H9 (cell line): ENCODE measurements at regions not wholly inside any gene's neighbourhood (a gene's known extent, or its start where the extent isn't known, plus 50 kb on each side); places are given as distances from the start of the nearest gene placed in this dataset.

ENCODE experiments used
- DNase-seq: peaks from one replicate; pipeline ENCODE4 v3.0.0-alpha.2; 2017
- H2AFZ ChIP-seq: one replicate; pipeline ENCODE4 v1.6.1; 2013; ENCODE audit warnings: mild to moderate bottlenecking, low read length, control low read depth, moderate library complexity
- H2AK5ac ChIP-seq: 2 replicates; pipeline ENCODE4 v1.6.1; 2013; ENCODE audit warnings: low read length, control low read depth, mixed read lengths; ENCODE audit not compliant: insufficient read length
- H2BK120ac ChIP-seq: one replicate; pipeline ENCODE4 v1.6.1; 2013; ENCODE audit warnings: low read depth, mild to moderate bottlenecking, low read length, control low read depth, inconsistent platforms; ENCODE audit not compliant: poor library complexity, severe bottlenecking
- H2BK12ac ChIP-seq: 2 replicates; pipeline ENCODE4 v1.6.1; 2013; ENCODE audit warnings: low read length, control low read depth, mixed read lengths, low read depth; ENCODE audit not compliant: insufficient read length
- H2BK15ac ChIP-seq: 2 replicates; pipeline ENCODE4 v1.6.1; 2013; ENCODE audit warnings: low read depth, low read length, control low read depth
- H2BK20ac ChIP-seq: one replicate; pipeline ENCODE4 v1.6.1; 2013; ENCODE audit warnings: low read depth, mild to moderate bottlenecking, low read length, control low read depth, inconsistent platforms; ENCODE audit not compliant: poor library complexity, severe bottlenecking
- H2BK5ac ChIP-seq: 2 replicates; pipeline ENCODE4 v1.6.1; 2013; ENCODE audit warnings: low read length, control low read depth, mixed read lengths; ENCODE audit not compliant: insufficient read length
- H3K14ac ChIP-seq: 2 replicates; pipeline ENCODE4 v1.6.1; 2013; ENCODE audit warnings: low read length, control low read depth; ENCODE audit not compliant: insufficient read depth
- H3K18ac ChIP-seq: 2 replicates; pipeline ENCODE4 v1.6.1; 2013; ENCODE audit warnings: low read depth, mild to moderate bottlenecking, mixed read lengths, low read length, control low read depth; ENCODE audit not compliant: insufficient read length
- H3K23ac ChIP-seq: 2 replicates; pipeline ENCODE4 v1.6.1; 2013; ENCODE audit warnings: low read length, control low read depth, mixed read lengths, low read depth; ENCODE audit not compliant: insufficient read length
- H3K23me2 ChIP-seq: 2 replicates; pipeline ENCODE4 v1.6.1; 2013; ENCODE audit warnings: low read depth, mild to moderate bottlenecking, mixed read lengths, low read length, control low read depth; ENCODE audit not compliant: insufficient read length, poor library complexity, severe bottlenecking
- H3K27ac ChIP-seq: 2 replicates; pipeline ENCODE4 v1.5.1; 2013; ENCODE audit warnings: low read length, control low read depth, mixed read lengths, low read depth; ENCODE audit not compliant: insufficient read length
- H3K27me3 ChIP-seq: 2 replicates; pipeline ENCODE4 v1.6.1; 2013; ENCODE audit warnings: low read length, control low read depth, inconsistent platforms; ENCODE audit not compliant: insufficient read depth
- H3K4ac ChIP-seq: 2 replicates; pipeline ENCODE4 v1.6.1; 2013; ENCODE audit warnings: low read depth, mild to moderate bottlenecking, control low read depth, inconsistent platforms, low read length, moderate library complexity
- H3K4me1 ChIP-seq: 2 replicates; pipeline ENCODE4 v1.6.1; 2013; ENCODE audit warnings: low read length, control low read depth, inconsistent platforms; ENCODE audit not compliant: insufficient read depth
- H3K4me2 ChIP-seq: 2 replicates; pipeline ENCODE4 v1.6.1; 2013; ENCODE audit warnings: low read length, control low read depth, mixed read lengths; ENCODE audit not compliant: insufficient read length, insufficient read depth
- H3K56ac ChIP-seq: 2 replicates; pipeline ENCODE4 v1.6.1; 2013; ENCODE audit warnings: low read depth, mild to moderate bottlenecking, mixed read lengths, low read length, control low read depth; ENCODE audit not compliant: insufficient read length
- H3K79me1 ChIP-seq: 2 replicates; pipeline ENCODE4 v1.6.1; 2013; ENCODE audit warnings: low read depth, mild to moderate bottlenecking, moderate library complexity, low read length, control low read depth, inconsistent platforms; ENCODE audit not compliant: insufficient read depth, poor library complexity, severe bottlenecking
- H3K79me2 ChIP-seq: 2 replicates; pipeline ENCODE4 v1.6.1; 2013; ENCODE audit warnings: low read length, control low read depth, inconsistent platforms; ENCODE audit not compliant: insufficient read depth
- H3K9ac ChIP-seq: 2 replicates; pipeline ENCODE4 v1.6.1; 2013; ENCODE audit warnings: low read length, control low read depth, mixed read lengths; ENCODE audit not compliant: insufficient read length; ENCODE audit errors: extremely low read depth
- H3K9me3 ChIP-seq: one replicate; pipeline ENCODE4 v1.6.1; 2013; ENCODE audit warnings: low read depth, low read length, inconsistent platforms; ENCODE audit not compliant: control insufficient read depth
- H3T11ph ChIP-seq: one replicate; pipeline ENCODE4 v1.6.1; 2013; ENCODE audit warnings: mild to moderate bottlenecking, low read length, control low read depth, inconsistent platforms
- H4K20me1 ChIP-seq: one replicate; pipeline ENCODE4 v1.6.1; 2013; ENCODE audit not compliant: control insufficient read depth, insufficient read length, insufficient read depth
- H4K5ac ChIP-seq: 2 replicates; pipeline ENCODE4 v1.6.1; 2013; ENCODE audit warnings: low read depth, mild to moderate bottlenecking, mixed read lengths, low read length, control low read depth; ENCODE audit not compliant: insufficient read length
- H4K8ac ChIP-seq: replicated peaks from 2 replicates; pipeline ENCODE4 v1.6.1; 2013; ENCODE audit warnings: low read length, control low read depth, mixed read lengths, low read depth; ENCODE audit not compliant: insufficient read length
- H4K91ac ChIP-seq: 2 replicates; pipeline ENCODE4 v1.6.1; 2013; ENCODE audit warnings: low read depth, mild to moderate bottlenecking, moderate library complexity, mixed read lengths, low read length, control low read depth; ENCODE audit not compliant: insufficient read length
- H3K27ac Mint-ChIP-seq, 3 experiments: 2 replicates in 2 of 3; 3 replicates in 1 of 3; pipeline ENCODE4 v1.8.0; 2020 to 2021; ENCODE audit warnings: mixed read lengths in 3 of 3, mild to moderate bottlenecking in 1 of 3, moderate library complexity in 1 of 3
- H3K27me3 Mint-ChIP-seq: 2 replicates; pipeline ENCODE4 v1.8.0; 2021; ENCODE audit warnings: low read depth, mild to moderate bottlenecking, moderate library complexity, mixed read lengths
- H3K36me3 Mint-ChIP-seq, 3 experiments: 2 replicates in 2 of 3; 3 replicates in 1 of 3; pipeline ENCODE4 v1.8.0; 2020 to 2021; ENCODE audit warnings: low read depth in 3 of 3, mixed read lengths in 3 of 3; ENCODE audit not compliant: insufficient read depth in 1 of 3
- H3K4me1 Mint-ChIP-seq, 2 experiments: 2 replicates each; pipeline ENCODE4 v1.8.0; 2020; ENCODE audit warnings: mixed read lengths in 2 of 2
- H3K4me3 Mint-ChIP-seq, 2 experiments: 2 replicates in 1 of 2; 3 replicates in 1 of 2; pipeline ENCODE4 v1.8.0; 2020 to 2021; ENCODE audit warnings: mild to moderate bottlenecking in 2 of 2, mixed read lengths in 2 of 2, moderate library complexity in 1 of 2
- H3K9me3 Mint-ChIP-seq, 2 experiments: 2 replicates in 1 of 2; 3 replicates in 1 of 2; pipeline ENCODE4 v1.8.0; 2020; ENCODE audit warnings: mild to moderate bottlenecking in 2 of 2, mixed read lengths in 2 of 2, moderate library complexity in 1 of 2
- WGBS: extraction: QIAGEN DNeasy Blood & Tissue Kit; methylation state at CpG from one replicate; pipeline ENCODE4 v1.1.7; 2013; ENCODE audit warnings: missing lambda C conversion rate, low lambda C conversion rate, mixed read lengths; ENCODE audit not compliant: insufficient read length; ENCODE audit errors: extremely low coverage; 5-methylcytosine and 5-hydroxymethylcytosine counted together
- TF ChIP-seq, protein P1 (sequence below): fragments of 200-600 bp; sonication (generic); conservative IDR thresholded peaks from 3 replicates; pipeline ENCODE4 v1.8.0; 2021; ENCODE audit warnings: antibody characterized with exemption, mild to moderate bottlenecking

DNA sequence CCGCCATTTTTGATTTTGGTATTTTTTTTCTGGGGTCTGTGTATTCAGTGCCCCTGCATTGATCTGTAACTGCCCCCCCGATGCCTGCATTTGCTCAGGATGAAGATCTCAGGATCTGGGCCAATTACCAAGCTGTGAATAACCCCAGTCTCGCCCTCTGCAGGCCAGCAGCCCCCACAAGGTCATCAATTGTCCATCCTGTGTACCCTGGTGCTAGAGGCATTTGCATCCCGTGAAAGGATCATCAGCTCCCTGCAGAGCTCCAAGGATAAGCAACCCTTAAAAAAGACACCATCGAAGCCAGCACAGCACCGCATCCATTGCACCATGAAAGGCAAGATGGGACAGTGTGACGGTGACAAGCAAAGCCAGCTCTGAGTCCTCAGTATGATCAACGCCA lies 154.1 kb upstream of the KLHL29 start:
- Histone ChIP-seq H4K8ac (no peak overlapping the region), H3K79me2 (no peaks in the 10 kb centered on the region), H3K79me1 (no peaks in the 10 kb centered on the region), H4K91ac (no peak overlapping the region), H2BK20ac (no peak overlapping the region), H3K18ac (no peak overlapping the region), H4K20me1 (no peaks in the 10 kb centered on the region), H3K9me3 (no peaks in the 10 kb centered on the region), H2BK15ac (no peak overlapping the region), H2BK12ac (no peak overlapping the region), H3K14ac (no peak overlapping the region), H3K27me3 (no peaks in the 10 kb centered on the region), H2AFZ (no peak overlapping the region), H3K23ac (no peak overlapping the region), H2AK5ac (no peak overlapping the region), H3K4ac (no peak overlapping the region), H3K56ac (no peak overlapping the region), H4K5ac (no peak overlapping the region), H3T11ph (no peak overlapping the region), H3K4me2 (no peak overlapping the region), H3K27ac (no peak overlapping the region), H2BK5ac (no peak overlapping the region), H3K9ac (no peak overlapping the region), H3K23me2 (no peaks in the 10 kb centered on the region), H2BK120ac (no peak overlapping the region), H3K4me1 (peaks cover 2% of the 10 kb centered on the region; the same call in 1 of the 2 replicates)
- peak overlapping the region; percentile 81 to 97 (median 92); a peak in 6 of 7 replicates for H3K27ac Mint-ChIP-seq
- H3K9me3 Mint-ChIP-seq: peaks cover 8 to 16% of the 10 kb centered on the region in 2 experiments; a peak in 4 of 5 replicates
- H3K4me3 Mint-ChIP-seq: peak overlapping the region; percentile 36 to 70
- peaks cover 3% of the 10 kb centered on the region for H3K27me3 Mint-ChIP-seq
- peaks cover 2 to 17% (median 5%) of the 10 kb centered on the region in 3 experiments; a peak in 5 of 7 replicates for H3K36me3 Mint-ChIP-seq
- peaks cover 8 to 9% of the 10 kb centered on the region in 2 experiments for H3K4me1 Mint-ChIP-seq
- DNase-seq: peak; percentile 62
- TF ChIP-seq, protein P1, sequence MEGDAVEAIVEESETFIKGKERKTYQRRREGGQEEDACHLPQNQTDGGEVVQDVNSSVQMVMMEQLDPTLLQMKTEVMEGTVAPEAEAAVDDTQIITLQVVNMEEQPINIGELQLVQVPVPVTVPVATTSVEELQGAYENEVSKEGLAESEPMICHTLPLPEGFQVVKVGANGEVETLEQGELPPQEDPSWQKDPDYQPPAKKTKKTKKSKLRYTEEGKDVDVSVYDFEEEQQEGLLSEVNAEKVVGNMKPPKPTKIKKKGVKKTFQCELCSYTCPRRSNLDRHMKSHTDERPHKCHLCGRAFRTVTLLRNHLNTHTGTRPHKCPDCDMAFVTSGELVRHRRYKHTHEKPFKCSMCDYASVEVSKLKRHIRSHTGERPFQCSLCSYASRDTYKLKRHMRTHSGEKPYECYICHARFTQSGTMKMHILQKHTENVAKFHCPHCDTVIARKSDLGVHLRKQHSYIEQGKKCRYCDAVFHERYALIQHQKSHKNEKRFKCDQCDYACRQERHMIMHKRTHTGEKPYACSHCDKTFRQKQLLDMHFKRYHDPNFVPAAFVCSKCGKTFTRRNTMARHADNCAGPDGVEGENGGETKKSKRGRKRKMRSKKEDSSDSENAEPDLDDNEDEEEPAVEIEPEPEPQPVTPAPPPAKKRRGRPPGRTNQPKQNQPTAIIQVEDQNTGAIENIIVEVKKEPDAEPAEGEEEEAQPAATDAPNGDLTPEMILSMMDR: peak; percentile 30; the same call in 2 of the 3 replicates
- WGBS: no CpG with 5 or more reads among the region's 8 CpGs
